ENCODE measurements at regions not wholly inside any gene's neighbourhood (a gene's known extent, or its start where the extent isn't known, plus 50 kb on each side); places are given as distances from the start of the nearest gene placed in this dataset.

- no peak for TF ChIP-seq CTCF (IDR thresholded peaks at IDR 0.05)
- no peak for TF ChIP-seq POLR2AphosphoS5 (IDR thresholded peaks at IDR 0.05)
- no peak for TF ChIP-seq EP300 (IDR thresholded peaks at IDR 0.05)
- TF ChIP-seq POLR2A (IDR thresholded peaks at IDR 0.05; ENCODE audit: low read depth): no peak
These were observed 325.8 kb downstream of the CBLN1 start for GRCh38 chr16:48955837-48956236.
